Ishikawa (cell line): ENCODE measurements at regions not wholly inside any gene's neighbourhood (a gene's known extent, or its start where the extent isn't known, plus 50 kb on each side); places are given as distances from the start of the nearest gene placed in this dataset.

ENCODE experiments used
- CREB1 ChIP-seq: IDR thresholded peaks from 2 replicates; pipeline ENCODE4 v1.6.1; 2012; ENCODE audit warnings: low read depth
- EP300 ChIP-seq: IDR thresholded peaks from 2 replicates; pipeline ENCODE4 v1.6.1; 2012; ENCODE audit warnings: borderline replicate concordance
- FOXM1 ChIP-seq: IDR thresholded peaks from 2 replicates; pipeline ENCODE4 v1.6.1; 2012; ENCODE audit warnings: low read depth, borderline replicate concordance
- NFIC ChIP-seq: IDR thresholded peaks from 2 replicates; pipeline ENCODE4 v1.6.1; 2012
- REST ChIP-seq: IDR thresholded peaks from 2 replicates; pipeline ENCODE4 v1.6.1; 2012; ENCODE audit warnings: low read depth, mild to moderate bottlenecking
- TAF1 ChIP-seq: IDR thresholded peaks from 2 replicates; pipeline ENCODE4 v1.6.1; 2012; ENCODE audit warnings: low read depth, mild to moderate bottlenecking
- YY1 ChIP-seq: IDR thresholded peaks from 2 replicates; pipeline ENCODE4 v1.6.1; 2012; ENCODE audit warnings: low read depth
- TF ChIP-seq, protein P1 (sequence below): IDR thresholded peaks from 2 replicates; pipeline ENCODE4 v1.6.1; 2012

- no peak for TF ChIP-seq TAF1
- TF ChIP-seq, protein P1, sequence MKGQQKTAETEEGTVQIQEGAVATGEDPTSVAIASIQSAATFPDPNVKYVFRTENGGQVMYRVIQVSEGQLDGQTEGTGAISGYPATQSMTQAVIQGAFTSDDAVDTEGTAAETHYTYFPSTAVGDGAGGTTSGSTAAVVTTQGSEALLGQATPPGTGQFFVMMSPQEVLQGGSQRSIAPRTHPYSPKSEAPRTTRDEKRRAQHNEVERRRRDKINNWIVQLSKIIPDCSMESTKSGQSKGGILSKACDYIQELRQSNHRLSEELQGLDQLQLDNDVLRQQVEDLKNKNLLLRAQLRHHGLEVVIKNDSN = no peak
- TF ChIP-seq NFIC = no peak
- TF ChIP-seq REST = no peak
- no peak for TF ChIP-seq EP300
- TF ChIP-seq YY1 = no peak
- no peak for TF ChIP-seq CREB1
- TF ChIP-seq FOXM1 = no peak
Measured at GRCh38 chr20:60632391-60633262, 619.4 kb upstream of the CDH4 start.
